Hepatocyte (in vitro differentiated cells): ENCODE measurements at regions not wholly inside any gene's neighbourhood (a gene's known extent, or its start where the extent isn't known, plus 50 kb on each side); places are given as distances from the start of the nearest gene placed in this dataset.

Experiments
- CTCF ChIP-seq: fragments of 200-600 bp; sonication (generic); IDR thresholded peaks from 2 replicates; pipeline ENCODE4 v1.5.1; 2016; ENCODE audit warnings: antibody characterized with exemption, mild to moderate bottlenecking; ENCODE audit not compliant: poor library complexity
- EZH2 ChIP-seq: fragments of 200-600 bp; sonication (generic); IDR thresholded peaks from 2 replicates; pipeline ENCODE4 v1.6.1; 2016; ENCODE audit warnings: antibody characterized with exemption, mild to moderate bottlenecking, borderline replicate concordance
- EZH2phosphoT487 ChIP-seq: fragments of 200-600 bp; sonication (generic); IDR thresholded peaks from one replicate; pipeline ENCODE4 v1.6.1; 2018; ENCODE audit warnings: antibody characterized with exemption, mild to moderate bottlenecking, low read depth, moderate library complexity; ENCODE audit not compliant: unreplicated experiment, severe bottlenecking

- TF ChIP-seq CTCF (no peak), EZH2 (no peak), EZH2phosphoT487 (no peak)
Measured at GRCh38 chr2:14132386-14132785, 500.1 kb upstream of the LRATD1 start.
